Endothelial cell of umbilical vein (primary cell): ENCODE measurements at regions not wholly inside any gene's neighbourhood (a gene's known extent, or its start where the extent isn't known, plus 50 kb on each side); places are given as distances from the start of the nearest gene placed in this dataset.

Source experiments
- BruUV-seq: library from RNA; stranded (reverse); fragments of 400-500 nt; replicated peaks from 2 replicates; lab custom pipeline; 2021; lab: Mats Ljungman, UMichigan
- CTCF ChIA-PET: fragments of 300-600, 350-600 bp; sonication (Branson Sonifier 250); formaldehyde crosslinking; loops from one replicate; lab custom pipeline; 2021; ENCODE audit warnings: antibody characterized with exemption, inconsistent platforms; lab: Charles Lee
- POLR2A ChIA-PET: fragments of 300-600, 350-600 bp; sonication (Branson Sonifier 250); formaldehyde crosslinking; loops from one replicate; lab custom pipeline; 2021; ENCODE audit warnings: antibody characterized with exemption, inconsistent platforms; lab: Charles Lee
- DNase-seq: peaks from one replicate; pipeline ENCODE4 v3.0.0-alpha.2; 2011; ENCODE audit warnings: low read depth, low spot score
- FAIRE-seq: peaks from 2 replicates; lab custom pipeline; 2011; peaks lifted over from hg19 to GRCh38; lab: Jason Lieb, UNC
- H2AFZ ChIP-seq: 2 replicates; pipeline ENCODE4 v1.6.0; 2012; ENCODE audit warnings: low read depth, low read length, control low read depth, inconsistent platforms
- H3K27ac ChIP-seq: 2 replicates; pipeline ENCODE4 v1.5.1; 2011; ENCODE audit warnings: low read depth, mild to moderate bottlenecking, control low read depth, low read length, moderate library complexity; ENCODE audit not compliant: insufficient read depth
- H3K27me3 ChIP-seq, 2 experiments: 2 replicates each; pipeline versions ENCODE4 v1.6.0 to v1.6.1; 2011; ENCODE audit warnings: low read length in 2 of 2, mixed read lengths in 1 of 2; ENCODE audit not compliant: control insufficient read depth in 2 of 2, insufficient read depth in 2 of 2
- H3K36me3 ChIP-seq, 2 experiments: 2 replicates in 1 of 2; 3 replicates in 1 of 2; pipeline ENCODE4 v1.5.1; 2011; ENCODE audit warnings: low read length in 2 of 2, mild to moderate bottlenecking in 1 of 2, moderate library complexity in 1 of 2; ENCODE audit not compliant: control insufficient read depth in 2 of 2, insufficient read depth in 2 of 2; ENCODE audit errors: extremely low read depth in 1 of 2
- H3K4me1 ChIP-seq: 3 replicates; pipeline ENCODE4 v1.5.1; 2011; ENCODE audit warnings: mild to moderate bottlenecking, low read length; ENCODE audit not compliant: control insufficient read depth, insufficient read depth; ENCODE audit errors: extremely low read depth
- H3K4me2 ChIP-seq: 2 replicates; pipeline ENCODE4 v1.6.1; 2011; ENCODE audit warnings: low read length, control low read depth, mixed read lengths; ENCODE audit not compliant: insufficient read depth
- H3K4me3 ChIP-seq, 3 experiments: fragments of 200-600 bp in 1 of 3; sonication (generic), shearing (Covaris generic) in 1 of 3; replicated peaks in 1 of 3; 2 replicates each; pipeline ENCODE4 v1.5.1; 2011 to 2016; ENCODE audit warnings: control low read depth in 3 of 3, low read length in 3 of 3, mild to moderate bottlenecking in 2 of 3, inconsistent platforms in 1 of 3, low read depth in 1 of 3, moderate library complexity in 1 of 3; ENCODE audit not compliant: insufficient read depth in 1 of 3
- H3K79me2 ChIP-seq: 2 replicates; pipeline ENCODE4 v1.6.0; 2012; ENCODE audit warnings: low read length, inconsistent platforms; ENCODE audit not compliant: control insufficient read depth, insufficient read depth
- H3K9ac ChIP-seq: replicated peaks from 2 replicates; pipeline ENCODE3; 2011; ENCODE audit warnings: low read length, control low read depth; ENCODE audit not compliant: insufficient read depth; ENCODE audit errors: extremely low read depth
- H3K9me1 ChIP-seq: replicated peaks from 3 replicates; pipeline ENCODE4 v1.6.0; 2011; ENCODE audit warnings: mild to moderate bottlenecking, low read length; ENCODE audit not compliant: control insufficient read depth, insufficient read depth; ENCODE audit errors: extremely low read depth
- H3K9me3 ChIP-seq: replicated peaks from 2 replicates; pipeline ENCODE4 v1.5.1; 2012; ENCODE audit warnings: low read length, inconsistent platforms; ENCODE audit not compliant: control insufficient read depth, insufficient read depth
- H4K20me1 ChIP-seq: replicated peaks from 2 replicates; pipeline ENCODE3; 2011; ENCODE audit warnings: mild to moderate bottlenecking, low read length; ENCODE audit not compliant: control insufficient read depth, insufficient read depth; ENCODE audit errors: extremely low read depth
- EZH2 ChIP-seq: IDR thresholded peaks from 2 replicates; pipeline ENCODE4 v1.6.1; 2012; ENCODE audit warnings: borderline replicate concordance, low read depth, mild to moderate bottlenecking, moderate library complexity, low read length, inconsistent platforms; ENCODE audit not compliant: severe bottlenecking
- FOS ChIP-seq: IDR thresholded peaks from 2 replicates; pipeline ENCODE4 v1.6.1; 2011; ENCODE audit warnings: mild to moderate bottlenecking, low read length, moderate library complexity, borderline replicate concordance; ENCODE audit not compliant: insufficient read depth
- GATA2 ChIP-seq: IDR thresholded peaks from 2 replicates; pipeline ENCODE4 v1.7.0; 2011; ENCODE audit warnings: low read depth, mild to moderate bottlenecking, moderate library complexity, mixed read lengths, low read length; ENCODE audit not compliant: insufficient read length, insufficient read depth
- JUN ChIP-seq: IDR thresholded peaks from 2 replicates; pipeline ENCODE4 v1.6.1; 2011; ENCODE audit warnings: borderline replicate concordance, low read depth; ENCODE audit not compliant: insufficient read length, insufficient read depth
- MYC ChIP-seq: IDR thresholded peaks from one replicate; pipeline ENCODE4 v1.6.1; 2011; ENCODE audit warnings: mild to moderate bottlenecking, low read depth, low read length
- POLR2A ChIP-seq: IDR thresholded peaks from 2 replicates; pipeline ENCODE4 v1.6.1; 2012; ENCODE audit warnings: low read depth, mild to moderate bottlenecking, control low read depth, low read length
- POLR2AphosphoS5 ChIP-seq: IDR thresholded peaks from 2 replicates; pipeline ENCODE4 v1.6.1; 2012; ENCODE audit warnings: low read depth, mild to moderate bottlenecking, control low read depth, low read length, moderate library complexity; ENCODE audit not compliant: insufficient read depth
- dilution Hi-C: fragments of 300-500 bp; cut with MboI; formaldehyde crosslinking; loops from one replicate; pipeline ENCODE4 v1.15.0; 2019; ENCODE audit warnings: low sequenced_read_pairs; ENCODE audit not compliant: extremely low pct_ligation_motif_present
- intact Hi-C: fragments of 100-400 bp; cut with micrococcal nuclease; formaldehyde crosslinking; loops from one replicate; pipeline ENCODE4 v1.10.0; 2022
- TF ChIP-seq, protein P1 (sequence below), 2 donors: IDR thresholded peaks; 1 replicate in 1 of 2; 2 replicates in 1 of 2; pipeline ENCODE4 v1.5.1; 2011; ENCODE audit warnings: low read length in 2 of 2, mild to moderate bottlenecking in 2 of 2, moderate library complexity in 2 of 2, control low read depth in 1 of 2, inconsistent platforms in 1 of 2, low read depth in 1 of 2; ENCODE audit not compliant: insufficient read depth in 1 of 2; ENCODE audit errors: extremely low read depth in 1 of 2
- TF ChIP-seq, protein P2 (sequence below): IDR thresholded peaks from 2 replicates; pipeline ENCODE4 v1.6.1; 2011; ENCODE audit not compliant: insufficient read depth, insufficient read length

DNA sequence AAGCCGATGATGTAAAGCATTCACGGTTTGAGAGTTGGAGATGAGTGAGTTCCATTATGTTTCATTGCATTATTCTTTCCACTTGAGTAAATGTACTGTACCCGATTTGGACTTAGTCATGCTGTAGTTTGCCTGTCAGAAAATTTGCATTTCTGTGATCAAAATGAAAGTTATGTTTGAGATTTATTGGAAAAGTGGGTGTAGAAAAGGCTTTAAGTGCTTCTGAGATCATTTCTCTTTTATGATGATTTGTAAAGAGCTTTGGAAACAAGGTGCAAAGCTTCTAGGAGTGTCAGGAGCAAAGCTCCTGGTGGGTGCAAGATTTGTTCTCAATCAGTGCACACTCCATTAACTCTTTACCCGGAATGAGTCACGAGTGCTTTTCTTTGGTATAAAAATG lies 204.1 kb upstream of the POM121L12 start:
- Histone ChIP-seq H3K4me3 (no peak overlapping the region), H4K20me1 (no peaks in the 10 kb centered on the region), H3K9me1 (no peaks in the 10 kb centered on the region), H2AFZ (no peak overlapping the region), H3K9ac (no peak overlapping the region), H3K27me3 (no peaks in the 10 kb centered on the region), H3K79me2 (no peaks in the 10 kb centered on the region), H3K27ac (no peak overlapping the region), H3K4me2 (no peak overlapping the region), H3K36me3 (no peaks in the 10 kb centered on the region), H3K4me1 (no peaks in the 10 kb centered on the region), H3K9me3 (no peaks in the 10 kb centered on the region)
- intact Hi-C loops: no loop called here
- ChIA-PET CTCF (no interaction called here), POLR2A (no interaction called here)
- FAIRE-seq: no peak
- no TSS peak for BruUV-seq
- TF ChIP-seq MYC (no peak), FOS (no peak), POLR2AphosphoS5 (no peak)
- TF ChIP-seq, protein P1, sequence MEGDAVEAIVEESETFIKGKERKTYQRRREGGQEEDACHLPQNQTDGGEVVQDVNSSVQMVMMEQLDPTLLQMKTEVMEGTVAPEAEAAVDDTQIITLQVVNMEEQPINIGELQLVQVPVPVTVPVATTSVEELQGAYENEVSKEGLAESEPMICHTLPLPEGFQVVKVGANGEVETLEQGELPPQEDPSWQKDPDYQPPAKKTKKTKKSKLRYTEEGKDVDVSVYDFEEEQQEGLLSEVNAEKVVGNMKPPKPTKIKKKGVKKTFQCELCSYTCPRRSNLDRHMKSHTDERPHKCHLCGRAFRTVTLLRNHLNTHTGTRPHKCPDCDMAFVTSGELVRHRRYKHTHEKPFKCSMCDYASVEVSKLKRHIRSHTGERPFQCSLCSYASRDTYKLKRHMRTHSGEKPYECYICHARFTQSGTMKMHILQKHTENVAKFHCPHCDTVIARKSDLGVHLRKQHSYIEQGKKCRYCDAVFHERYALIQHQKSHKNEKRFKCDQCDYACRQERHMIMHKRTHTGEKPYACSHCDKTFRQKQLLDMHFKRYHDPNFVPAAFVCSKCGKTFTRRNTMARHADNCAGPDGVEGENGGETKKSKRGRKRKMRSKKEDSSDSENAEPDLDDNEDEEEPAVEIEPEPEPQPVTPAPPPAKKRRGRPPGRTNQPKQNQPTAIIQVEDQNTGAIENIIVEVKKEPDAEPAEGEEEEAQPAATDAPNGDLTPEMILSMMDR (IDR thresholded peaks at IDR 0.05; ENCODE audit: extremely low read depth in 1 of 2, insufficient read depth in 1 of 2, low read depth in 1 of 2, low read length in 2 of 2): no peak
- TF ChIP-seq, protein P2, sequence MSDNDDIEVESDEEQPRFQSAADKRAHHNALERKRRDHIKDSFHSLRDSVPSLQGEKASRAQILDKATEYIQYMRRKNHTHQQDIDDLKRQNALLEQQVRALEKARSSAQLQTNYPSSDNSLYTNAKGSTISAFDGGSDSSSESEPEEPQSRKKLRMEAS: no peak
- no peak for DNase-seq
- dilution Hi-C loops: no loop called here

DNA sequence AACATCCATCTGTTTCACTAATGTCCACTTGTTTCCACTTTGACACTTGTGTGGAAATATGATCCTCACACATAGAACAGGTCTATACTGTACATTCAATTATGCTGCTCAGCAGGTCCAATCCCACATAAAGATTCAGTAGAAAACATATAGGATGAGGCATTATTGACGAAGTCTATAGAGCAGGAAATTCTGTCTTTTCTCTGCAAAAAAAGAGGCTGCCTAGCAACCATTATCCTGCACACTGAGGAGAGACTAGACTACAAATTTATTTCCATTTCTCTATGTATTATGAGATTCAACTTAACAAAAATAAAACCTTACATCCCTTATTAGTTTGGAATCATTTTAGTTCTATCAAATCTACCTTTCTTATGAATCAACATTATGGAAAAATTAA lies 204.6 kb upstream of the POM121L12 start:
- H3K4me1 ChIP-seq: no peaks in the 10 kb centered on the region
- H3K27me3 ChIP-seq: no peaks in the 10 kb centered on the region
- H3K4me2 ChIP-seq: no peak overlapping the region
- H3K9me1 ChIP-seq: no peaks in the 10 kb centered on the region
- H3K36me3 ChIP-seq: no peaks in the 10 kb centered on the region
- no peak overlapping the region for H3K4me3 ChIP-seq
- no peaks in the 10 kb centered on the region for H4K20me1 ChIP-seq
- H2AFZ ChIP-seq: no peak overlapping the region
- H3K9me3 ChIP-seq: no peaks in the 10 kb centered on the region
- FAIRE-seq (no peak), DNase-seq (no peak)
- no TSS peak for BruUV-seq
- H3K79me2 ChIP-seq: no peaks in the 10 kb centered on the region
- H3K9ac ChIP-seq: no peak overlapping the region
- TF ChIP-seq POLR2A: no peak
- no peak for TF ChIP-seq FOS
- TF ChIP-seq, protein P2: no peak
- TF ChIP-seq, protein P1 (IDR thresholded peaks at IDR 0.05; ENCODE audit: extremely low read depth in 1 of 2, insufficient read depth in 1 of 2, low read depth in 1 of 2, low read length in 2 of 2): no peak
- no peak for TF ChIP-seq GATA2
- no peak for TF ChIP-seq JUN
- TF ChIP-seq MYC: no peak
- TF ChIP-seq EZH2: no peak
- TF ChIP-seq POLR2AphosphoS5: no peak
- CTCF ChIA-PET: no interaction called here
- intact Hi-C loops (no loop called here), dilution Hi-C loops (no loop called here)
- H3K27ac ChIP-seq: no peak overlapping the region
- POLR2A ChIA-PET: no interaction called here
